ENCODE measurements at regions not wholly inside any gene's neighbourhood (a gene's known extent, or its start where the extent isn't known, plus 50 kb on each side); places are given as distances from the start of the nearest gene placed in this dataset.

DNA sequence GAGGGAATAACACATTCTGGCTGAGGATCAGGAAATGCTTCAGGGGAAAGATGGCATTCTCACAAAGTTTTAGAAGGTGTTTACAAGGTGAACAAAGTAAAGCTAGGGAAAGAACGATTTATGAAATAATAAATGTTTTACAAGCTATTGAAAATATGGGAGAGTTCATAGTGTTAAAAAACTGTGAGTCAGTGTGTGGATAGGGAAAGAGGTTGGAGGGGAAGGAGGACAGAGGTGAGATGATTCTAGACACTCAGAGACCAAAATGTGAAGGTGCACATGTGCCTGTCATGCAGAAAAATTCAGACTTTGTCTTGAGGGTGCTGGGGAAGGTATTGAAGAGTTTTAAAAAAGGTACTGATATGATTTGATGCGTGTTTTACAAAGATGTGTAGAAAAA is 476.1 kb downstream of the TDRD3 start:
- TF ChIP-seq CTCF (IDR thresholded peaks at IDR 0.05; ENCODE audit: poor library complexity) (no peak), EZH2phosphoT487 (IDR thresholded peaks at IDR 0.05; ENCODE audit: low read depth, severe bottlenecking, unreplicated experiment) (no peak), EZH2 (IDR thresholded peaks at IDR 0.05; ENCODE audit: borderline replicate concordance) (no peak)

Data from hepatocyte (in vitro differentiated cells).